HG03378 (cell line): ENCODE measurements at regions not wholly inside any gene's neighbourhood (a gene's known extent, or its start where the extent isn't known, plus 50 kb on each side); places are given as distances from the start of the nearest gene placed in this dataset.
"Not testable (repeated sequence)": the region's sequence is repeated elsewhere in the genome, so short reads cannot be mapped to it uniquely, and the experiment has no call there.

ENCODE experiments used
- ATAC-seq: cut with Tn5 transposase; IDR thresholded peaks from one replicate; pipeline ENCODE4 v1.9.1; 2021; ENCODE audit warnings: mild to moderate bottlenecking, moderate library complexity; ENCODE audit not compliant: unreplicated experiment

DNA sequence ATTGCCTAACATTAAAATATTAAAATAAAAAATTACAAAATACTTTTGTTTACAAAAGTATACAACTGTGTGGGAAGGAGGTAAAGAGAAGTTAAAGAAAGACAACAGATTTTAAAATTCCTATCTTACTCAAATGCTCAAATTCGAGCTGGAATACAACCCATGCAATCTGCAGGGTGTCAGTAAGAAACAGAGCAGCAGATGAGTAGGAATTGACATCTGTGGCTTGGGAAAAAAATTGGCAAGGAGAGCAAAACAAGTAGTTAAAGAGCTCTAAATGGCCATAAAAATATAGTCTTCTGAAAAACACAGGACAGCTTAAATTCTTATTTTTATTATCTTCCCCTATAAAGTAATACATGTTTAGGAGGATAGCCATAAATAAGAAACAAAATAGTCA lies 1609.0 kb upstream of the AGA start:
- no peak for ATAC-seq

DNA sequence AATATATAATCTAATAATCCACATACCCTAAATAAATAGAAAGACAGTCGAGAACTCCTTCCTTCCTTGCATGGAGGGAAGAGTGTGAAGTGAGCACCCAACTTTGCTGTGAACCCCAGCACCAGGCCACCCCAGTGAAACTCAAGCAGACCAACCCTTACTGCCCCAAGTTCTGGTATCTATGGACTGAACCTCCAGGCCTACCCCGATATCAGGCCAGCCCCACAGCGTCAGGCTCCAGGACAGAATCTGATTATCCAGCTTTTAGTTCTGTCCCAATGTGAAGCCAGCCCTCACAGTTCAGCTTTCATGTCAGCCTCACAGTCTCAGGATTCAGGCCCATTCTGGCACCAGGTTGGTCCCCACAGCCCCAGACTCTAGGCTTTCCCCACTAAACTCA lies 1617.2 kb upstream of the AGA start:
- no peak for ATAC-seq

GRCh38 chr4:179066254-179066653 lies 1624.0 kb upstream of the AGA start:
- ATAC-seq: not testable (repeated sequence)

GRCh38 chr4:179071131-179071530 lies 1628.9 kb upstream of the AGA start:
- ATAC-seq: no peak

DNA sequence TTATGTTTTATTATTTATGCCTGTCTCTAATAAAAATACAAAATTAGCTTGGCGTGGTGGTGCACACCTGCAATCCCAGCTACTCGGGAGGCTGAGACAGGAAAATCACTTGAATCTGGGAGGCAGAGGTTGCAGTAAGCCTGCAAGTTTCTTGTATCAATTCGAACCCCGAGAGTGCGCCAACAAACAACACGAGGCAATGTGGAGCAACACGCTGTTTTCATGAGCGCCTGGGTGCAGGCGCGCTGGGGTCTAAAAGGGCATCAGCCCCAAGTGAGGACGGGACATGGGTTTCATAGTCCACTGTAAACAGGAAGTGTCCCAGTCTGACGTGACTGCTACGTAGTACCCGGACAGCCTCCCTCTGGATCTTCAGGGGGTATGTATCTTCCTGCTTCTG lies 1634.6 kb upstream of the AGA start:
- no peak for ATAC-seq

GRCh38 chr4:179095585-179096221 lies 1653.5 kb upstream of the AGA start:
- ATAC-seq: no peak

GRCh38 chr4:179097741-179098140 lies 1655.5 kb upstream of the AGA start:
- no peak for ATAC-seq

- ATAC-seq: no peak
Measured at GRCh38 chr4:179110356-179110755, 1668.1 kb upstream of the AGA start.

GRCh38 chr4:179110816-179111215 lies 1668.6 kb upstream of the AGA start:
- ATAC-seq: no peak

GRCh38 chr4:179112441-179113170 lies 1670.4 kb upstream of the AGA start:
- ATAC-seq: no peak

DNA sequence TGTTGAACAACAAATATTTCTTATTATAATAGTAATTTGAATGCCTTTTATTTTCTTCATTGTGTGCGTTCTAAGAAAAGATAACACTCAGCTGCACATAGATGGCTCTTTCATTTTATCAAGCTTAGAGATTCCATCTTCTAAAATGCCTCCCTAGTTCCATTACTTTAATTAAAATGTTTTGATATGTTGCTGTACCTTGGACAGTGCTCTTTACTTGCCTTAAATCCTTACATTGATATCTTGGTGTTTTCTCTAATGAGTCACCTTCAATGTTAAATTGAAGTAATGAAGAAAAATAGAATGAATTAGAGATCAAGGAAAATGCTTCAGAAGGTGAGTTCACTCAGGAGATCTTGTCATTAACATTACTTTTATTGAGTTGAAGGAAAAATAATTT lies 1672.4 kb upstream of the AGA start:
- ATAC-seq: no peak

- no peak for ATAC-seq
Measured at GRCh38 chr4:179116011-179116410, 1673.8 kb upstream of the AGA start.

- no peak for ATAC-seq
Measured at GRCh38 chr4:179116581-179116980, 1674.3 kb upstream of the AGA start.

DNA sequence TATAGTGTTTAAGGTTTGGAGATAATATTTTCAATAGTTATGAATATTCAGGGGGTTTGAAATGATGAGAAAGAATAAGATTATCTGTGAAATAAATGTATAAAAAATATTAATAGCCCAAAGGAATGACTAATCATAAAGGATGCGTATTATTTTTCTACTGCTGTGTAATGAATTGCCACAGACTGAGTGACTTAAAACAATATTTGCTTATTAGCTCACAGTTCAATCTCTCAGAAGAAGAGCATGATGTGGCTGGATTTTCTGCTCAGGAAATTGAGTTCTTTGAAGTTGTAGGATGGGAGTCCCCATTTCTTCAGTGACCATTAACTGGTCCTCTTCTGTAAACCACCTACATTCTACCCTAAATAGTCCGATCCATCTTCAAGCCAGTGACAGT lies 1680.8 kb upstream of the AGA start:
- no peak for ATAC-seq

DNA sequence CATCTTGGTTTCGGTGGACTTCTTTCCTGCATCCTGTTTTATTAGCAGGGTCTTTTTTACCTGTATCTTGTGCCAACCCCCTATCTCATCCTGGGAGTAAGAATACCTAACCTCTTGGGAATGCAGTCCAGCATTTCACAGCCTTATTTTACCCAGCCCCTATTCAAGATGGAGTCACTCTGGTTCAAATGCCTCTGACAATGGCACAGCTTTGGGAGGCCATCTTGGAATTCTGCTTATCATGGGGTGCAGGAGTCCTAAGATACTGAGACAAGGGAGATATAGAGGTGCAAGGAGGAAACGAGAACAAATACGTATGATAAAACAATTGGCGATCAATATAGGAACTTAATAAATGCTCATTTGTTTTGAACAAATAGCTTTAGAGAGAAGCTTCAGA lies 1682.2 kb upstream of the AGA start:
- ATAC-seq: no peak

GRCh38 chr4:179124957-179125356 lies 1682.7 kb upstream of the AGA start:
- no peak for ATAC-seq

- no peak for ATAC-seq
Measured at GRCh38 chr4:179125870-179126269, 1683.6 kb upstream of the AGA start.

GRCh38 chr4:179128299-179128698 lies 1686.1 kb upstream of the AGA start:
- no peak for ATAC-seq

GRCh38 chr4:179130122-179130714 lies 1688.0 kb upstream of the AGA start:
- no peak for ATAC-seq

- no peak for ATAC-seq
Measured at GRCh38 chr4:179145746-179146525, 1703.7 kb upstream of the AGA start.

DNA sequence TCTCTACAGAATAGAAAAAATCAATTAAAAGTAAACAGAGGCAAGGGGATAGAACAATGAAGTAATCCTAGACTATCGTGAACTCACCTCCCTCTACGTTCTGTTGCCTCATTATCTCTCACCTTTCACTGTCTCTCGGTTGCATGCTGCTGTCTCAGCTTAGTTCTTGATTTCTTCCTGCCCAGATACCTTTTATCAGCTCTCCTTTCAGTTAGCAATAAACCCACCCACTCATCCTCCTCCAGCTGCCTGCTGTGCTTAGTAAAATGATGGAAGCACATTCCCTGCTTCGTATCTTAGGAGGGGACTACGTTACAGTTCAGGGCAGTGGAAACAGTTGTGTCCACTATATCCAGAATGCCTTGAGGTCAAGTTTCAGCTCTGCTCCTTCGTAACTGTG lies 1709.5 kb upstream of the AGA start:
- ATAC-seq: no peak

GRCh38 chr4:179163147-179163546 lies 1720.9 kb upstream of the AGA start:
- ATAC-seq: no peak
